Mesenchymal stem cell (in vitro differentiated cells and primary cell): ENCODE measurements at regions not wholly inside any gene's neighbourhood (a gene's known extent, or its start where the extent isn't known, plus 50 kb on each side); places are given as distances from the start of the nearest gene placed in this dataset.

Experiments
- DNase-seq: peaks from one replicate; pipeline ENCODE4 v3.0.0-alpha.2; 2013
- H2AFZ ChIP-seq: one replicate; pipeline ENCODE4 v1.6.1; 2013; ENCODE audit warnings: low read depth, mild to moderate bottlenecking, control low read depth, inconsistent platforms, low read length, moderate library complexity
- H2AK5ac ChIP-seq: 2 replicates; pipeline ENCODE4 v1.6.1; 2013; ENCODE audit warnings: low read length, moderate library complexity, mild to moderate bottlenecking, inconsistent platforms; ENCODE audit not compliant: severe bottlenecking
- H2BK120ac ChIP-seq: one replicate; pipeline ENCODE4 v1.6.1; 2013; ENCODE audit warnings: low read depth, mild to moderate bottlenecking, inconsistent platforms, low read length, moderate library complexity
- H2BK12ac ChIP-seq, 2 experiments: one replicate each; pipeline ENCODE4 v1.6.1; 2013; ENCODE audit warnings: inconsistent platforms in 2 of 2, low read length in 2 of 2, mild to moderate bottlenecking in 2 of 2, moderate library complexity in 2 of 2, control low read depth in 1 of 2
- H2BK15ac ChIP-seq: one replicate; pipeline ENCODE4 v1.6.1; 2013; ENCODE audit warnings: mild to moderate bottlenecking, low read depth, inconsistent platforms; ENCODE audit not compliant: poor library complexity, severe bottlenecking
- H2BK5ac ChIP-seq: 2 replicates; pipeline ENCODE4 v1.6.1; 2013; ENCODE audit warnings: low read depth, mild to moderate bottlenecking, low read length, control low read depth, inconsistent platforms; ENCODE audit not compliant: poor library complexity, severe bottlenecking
- H3K14ac ChIP-seq, 2 experiments: one replicate each; pipeline ENCODE4 v1.6.1; 2013; ENCODE audit warnings: inconsistent platforms in 2 of 2, low read length in 2 of 2, control low read depth in 1 of 2, mild to moderate bottlenecking in 1 of 2, moderate library complexity in 1 of 2
- H3K18ac ChIP-seq, 2 experiments: one replicate each; pipeline ENCODE4 v1.6.1; 2013; ENCODE audit warnings: inconsistent platforms in 2 of 2, low read length in 2 of 2, control low read depth in 1 of 2, low read depth in 1 of 2, mild to moderate bottlenecking in 1 of 2
- H3K23ac ChIP-seq, 2 experiments: one replicate each; pipeline ENCODE4 v1.6.1; 2013; ENCODE audit warnings: inconsistent platforms in 2 of 2, low read length in 2 of 2, mild to moderate bottlenecking in 2 of 2, moderate library complexity in 2 of 2, control low read depth in 1 of 2
- H3K27ac ChIP-seq: 2 replicates; pipeline ENCODE4 v1.5.1; 2013; ENCODE audit warnings: mild to moderate bottlenecking, moderate library complexity, low read length, control low read depth, inconsistent platforms; ENCODE audit not compliant: poor library complexity, severe bottlenecking
- H3K27me3 ChIP-seq, 2 experiments: 2 replicates each; pipeline versions ENCODE4 v1.6.1 to v1.7.0; 2013; ENCODE audit warnings: low read length in 2 of 2, mild to moderate bottlenecking in 2 of 2, moderate library complexity in 2 of 2, control low read depth in 1 of 2, inconsistent platforms in 1 of 2; ENCODE audit not compliant: control insufficient read depth in 1 of 2, insufficient read depth in 1 of 2
- H3K36me3 ChIP-seq, 2 experiments: 2 replicates each; pipeline versions ENCODE4 v1.6.1 to v1.7.0; 2013; ENCODE audit warnings: low read length in 2 of 2, control low read depth in 1 of 2, inconsistent platforms in 1 of 2, low read depth in 1 of 2, mild to moderate bottlenecking in 1 of 2; ENCODE audit not compliant: insufficient read depth in 2 of 2, control insufficient read depth in 1 of 2
- H3K4ac ChIP-seq, 2 experiments: one replicate each; pipeline ENCODE4 v1.6.1; 2013; ENCODE audit warnings: inconsistent platforms in 2 of 2, low read length in 2 of 2, mild to moderate bottlenecking in 2 of 2, moderate library complexity in 2 of 2, control low read depth in 1 of 2, low read depth in 1 of 2
- H3K4me1 ChIP-seq: 2 replicates; pipeline ENCODE4 v1.6.1; 2013; ENCODE audit warnings: low read depth, low read length, control low read depth; ENCODE audit not compliant: control insufficient read depth, insufficient read depth
- H3K4me2 ChIP-seq: 2 replicates; pipeline ENCODE4 v1.6.1; 2013; ENCODE audit warnings: low read length, mild to moderate bottlenecking, inconsistent platforms; ENCODE audit not compliant: poor library complexity, severe bottlenecking
- H3K4me3 ChIP-seq, 2 experiments: 2 replicates each; pipeline versions ENCODE4 v1.5.1 to v1.7.0; 2013; ENCODE audit warnings: low read length in 2 of 2, mild to moderate bottlenecking in 2 of 2, control low read depth in 1 of 2, low read depth in 1 of 2; ENCODE audit not compliant: insufficient read depth in 1 of 2
- H3K79me1 ChIP-seq: replicated peaks from 2 replicates; pipeline ENCODE4 v1.6.1; 2013; ENCODE audit warnings: mild to moderate bottlenecking, control low read depth, low read length, inconsistent platforms; ENCODE audit not compliant: poor library complexity, severe bottlenecking
- H3K9ac ChIP-seq: 2 replicates; pipeline ENCODE4 v1.7.0; 2013; ENCODE audit warnings: mild to moderate bottlenecking, low read length, moderate library complexity
- H3K9me3 ChIP-seq: 2 replicates; pipeline ENCODE4 v1.7.0; 2013; ENCODE audit warnings: mild to moderate bottlenecking, low read length; ENCODE audit not compliant: control insufficient read depth
- H4K8ac ChIP-seq: one replicate; pipeline ENCODE4 v1.6.1; 2013; ENCODE audit warnings: inconsistent platforms, mild to moderate bottlenecking, low read length, moderate library complexity
- H4K91ac ChIP-seq: one replicate; pipeline ENCODE4 v1.6.1; 2013; ENCODE audit warnings: mild to moderate bottlenecking, low read length, inconsistent platforms
- WGBS: methylation state at CpG from one replicate; pipeline ENCODE4 v1.1.7; 2013; ENCODE audit warnings: mixed read lengths; 5-methylcytosine and 5-hydroxymethylcytosine counted together

DNA sequence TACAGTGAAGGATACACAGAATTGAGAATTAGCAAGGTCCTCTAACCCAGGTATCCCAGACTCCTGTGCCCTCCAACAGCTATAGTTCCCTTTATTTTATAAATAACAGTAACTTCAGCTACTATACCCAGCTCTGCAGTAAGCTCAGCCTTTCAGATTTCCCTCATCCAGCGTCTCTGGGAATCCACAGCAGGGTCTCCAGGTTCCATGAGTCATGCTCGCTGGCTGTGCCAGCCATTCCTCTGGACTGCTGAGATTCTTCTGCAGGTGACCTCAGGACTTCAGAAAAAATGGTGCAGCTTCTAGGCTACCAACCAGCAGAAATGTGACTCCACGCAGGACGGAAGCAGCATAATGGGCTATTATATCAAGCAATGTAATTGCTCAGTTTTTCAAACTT is 419.3 kb downstream of the ZNF516 start:
- Histone ChIP-seq H3K9me3 (peaks cover 1% of the 10 kb centered on the region), H3K79me1 (no peaks in the 10 kb centered on the region), H3K27ac (no peak overlapping the region), H4K8ac (no peak overlapping the region), H3K4me1 (no peaks in the 10 kb centered on the region), H2AK5ac (no peak overlapping the region), H2BK5ac (no peak overlapping the region), H4K91ac (no peak overlapping the region), H3K9ac (no peak overlapping the region), H3K27me3 (no peaks in the 10 kb centered on the region), H2BK12ac (no peak overlapping the region), H3K23ac (no peak overlapping the region), H3K18ac (no peak overlapping the region), H3K4me2 (no peak overlapping the region), H3K4ac (no peak overlapping the region), H3K36me3 (no peaks in the 10 kb centered on the region), H2BK120ac (no peak overlapping the region), H2AFZ (no peak overlapping the region), H3K4me3 (no peak overlapping the region), H3K14ac (no peak overlapping the region), H2BK15ac (no peak overlapping the region)
- 65% methylated on average over 3 of the region's 4 CpGs for WGBS
- DNase-seq: no peak

DNA sequence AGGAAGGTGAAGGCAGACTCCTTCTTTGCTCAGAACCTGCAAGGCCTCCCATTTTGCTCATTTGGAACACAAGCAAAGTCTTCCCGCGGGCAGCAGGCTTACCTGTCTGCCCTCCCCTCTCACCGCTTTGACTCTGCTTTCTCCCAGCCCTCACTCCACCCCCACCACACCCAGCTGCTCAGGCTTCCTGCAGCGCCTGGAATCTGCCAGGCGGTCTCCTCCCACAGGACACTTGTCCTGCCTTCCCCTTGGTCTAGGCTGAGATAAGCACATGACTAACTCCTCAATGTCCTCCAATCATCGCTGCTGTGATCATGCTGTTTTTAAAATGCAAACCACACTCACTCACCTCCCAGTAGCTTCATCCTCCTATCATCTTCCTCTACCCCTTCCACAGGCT is 430.0 kb downstream of the ZNF516 start:
- H3K4ac ChIP-seq: no peak overlapping the region
- no peak for DNase-seq
- H3K27me3 ChIP-seq: no peaks in the 10 kb centered on the region
- H3K9ac ChIP-seq: no peak overlapping the region
- no peak overlapping the region for H4K91ac ChIP-seq
- H3K9me3 ChIP-seq: no peaks in the 10 kb centered on the region
- H2BK5ac ChIP-seq: no peak overlapping the region
- no peak overlapping the region for H2AFZ ChIP-seq
- H3K4me3 ChIP-seq: no peak overlapping the region
- H2BK12ac ChIP-seq: no peak overlapping the region
- H2BK120ac ChIP-seq: no peak overlapping the region
- WGBS: 21% methylated on average over 6 of the region's 6 CpGs
- no peak overlapping the region for H3K27ac ChIP-seq
- no peak overlapping the region for H2AK5ac ChIP-seq
- H3K4me1 ChIP-seq: no peaks in the 10 kb centered on the region
- H2BK15ac ChIP-seq: no peak overlapping the region
- H3K18ac ChIP-seq: no peak overlapping the region
- H4K8ac ChIP-seq: no peak overlapping the region
- H3K4me2 ChIP-seq: no peak overlapping the region
- no peaks in the 10 kb centered on the region for H3K79me1 ChIP-seq
- H3K23ac ChIP-seq: no peak overlapping the region
- H3K36me3 ChIP-seq: no peaks in the 10 kb centered on the region
- H3K14ac ChIP-seq: no peak overlapping the region

DNA sequence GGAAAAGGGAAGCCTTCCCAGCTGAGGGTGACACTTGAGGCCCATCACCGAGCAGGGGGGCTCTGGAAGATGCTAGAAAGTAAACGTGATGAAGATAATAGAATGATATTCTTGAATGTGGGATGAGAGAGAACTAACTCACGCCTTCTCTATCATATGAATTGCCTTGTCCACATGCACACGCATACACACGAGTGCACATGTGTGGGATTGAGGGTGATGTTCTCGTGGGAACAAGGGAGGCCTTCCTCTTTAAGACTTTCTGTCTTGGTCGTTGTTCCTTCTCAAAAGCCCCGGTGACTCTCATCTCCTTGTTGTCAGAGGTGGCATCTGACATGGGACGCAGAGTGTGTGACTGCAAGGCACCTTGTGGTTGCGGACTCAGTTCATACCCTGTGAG is 436.9 kb downstream of the ZNF516 start:
- Histone ChIP-seq H3K27ac (no peak overlapping the region), H2BK12ac (no peak overlapping the region)

DNA sequence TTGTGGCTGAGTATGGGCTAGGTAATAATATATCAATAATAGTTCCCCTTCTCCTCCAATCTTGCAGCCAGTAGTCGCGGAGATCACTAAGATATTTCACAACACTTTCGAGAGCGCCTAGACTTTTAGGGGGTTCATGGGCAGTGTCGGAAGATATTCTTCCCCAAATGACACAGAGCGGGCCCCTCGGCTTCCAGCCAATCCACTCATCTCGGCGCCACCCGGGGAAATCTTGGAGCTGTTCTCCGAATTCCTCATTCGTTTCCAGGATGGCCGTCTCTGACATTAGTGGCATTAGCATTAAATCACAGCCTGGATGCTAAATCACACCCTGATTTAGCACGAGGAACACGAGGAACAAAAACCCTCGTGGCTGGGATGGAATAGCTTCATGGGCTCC is 437.7 kb downstream of the ZNF516 start:
- DNase-seq: no peak
- Histone ChIP-seq H2BK12ac (no peak overlapping the region), H3K4me2 (no peak overlapping the region), H3K14ac (no peak overlapping the region), H3K23ac (no peak overlapping the region), H3K18ac (no peak overlapping the region), H3K27ac (no peak overlapping the region), H3K4ac (no peak overlapping the region), H3K27me3 (no peaks in the 10 kb centered on the region), H2BK15ac (no peak overlapping the region), H2AFZ (no peak overlapping the region), H2BK120ac (no peak overlapping the region), H3K9ac (no peak overlapping the region), H3K4me3 (peak overlapping the region in 1 of 2 experiments; percentile 68), H3K9me3 (no peaks in the 10 kb centered on the region), H3K4me1 (no peaks in the 10 kb centered on the region), H2AK5ac (no peak overlapping the region), H4K91ac (no peak overlapping the region), H3K79me1 (no peaks in the 10 kb centered on the region), H4K8ac (no peak overlapping the region), H2BK5ac (no peak overlapping the region), H3K36me3 (no peaks in the 10 kb centered on the region)
- 92% methylated on average over 16 of the region's 16 CpGs for WGBS

More for the DNA sequence above, 436.9 kb downstream of the ZNF516 start:
- H3K79me1 ChIP-seq: no peaks in the 10 kb centered on the region
- DNase-seq: no peak
- no peak overlapping the region for H3K4me2 ChIP-seq
- no peak overlapping the region for H2BK5ac ChIP-seq
- H3K4me1 ChIP-seq: no peaks in the 10 kb centered on the region
- WGBS: 76% methylated on average over 9 of the region's 10 CpGs
- H3K4me3 ChIP-seq: no peak overlapping the region
- no peak overlapping the region for H3K18ac ChIP-seq
- H4K8ac ChIP-seq: no peak overlapping the region
- H2BK120ac ChIP-seq: no peak overlapping the region
- no peaks in the 10 kb centered on the region for H3K36me3 ChIP-seq
- no peak overlapping the region for H3K9ac ChIP-seq
- no peak overlapping the region for H3K14ac ChIP-seq
- H3K4ac ChIP-seq: no peak overlapping the region
- H3K27me3 ChIP-seq: no peaks in the 10 kb centered on the region
- no peak overlapping the region for H3K23ac ChIP-seq
- H3K9me3 ChIP-seq: no peaks in the 10 kb centered on the region
- H2AK5ac ChIP-seq: no peak overlapping the region
- no peak overlapping the region for H2AFZ ChIP-seq
- no peak overlapping the region for H2BK15ac ChIP-seq
- H4K91ac ChIP-seq: no peak overlapping the region
